ENCODE measurements at regions not wholly inside any gene's neighbourhood (a gene's known extent, or its start where the extent isn't known, plus 50 kb on each side); places are given as distances from the start of the nearest gene placed in this dataset.

GRCh38 chr3:118347396-118348168 is 687.1 kb downstream of the IGSF11 start:
- no peak for TF ChIP-seq CTCF (conservative IDR thresholded peaks at IDR 0.05; ENCODE audit: low read depth, low read length)
- Histone ChIP-seq H3K27ac (no peak overlapping the region), H3K27me3 (ENCODE audit: insufficient read depth, low read depth) (no peaks in the 10 kb centered on the region), H3K4me2 (no peak overlapping the region), H3K36me3 (ENCODE audit: insufficient read depth) (no peaks in the 10 kb centered on the region), H3K4me1 (ENCODE audit: low read depth, poor library complexity, severe bottlenecking) (no peaks in the 10 kb centered on the region), H3K4me3 (IDR thresholded peaks at IDR 0.05; ENCODE audit: insufficient read depth, low read depth, low read length) (no peak overlapping the region), H3K79me2 (ENCODE audit: insufficient read depth, low read depth) (no peaks in the 10 kb centered on the region), H2AFZ (ENCODE audit: low read depth) (no peak overlapping the region), H3K9ac (no peak overlapping the region), H4K20me1 (ENCODE audit: insufficient read depth) (no peaks in the 10 kb centered on the region)

- H3K27ac ChIP-seq = no peak overlapping the region
- no peak overlapping the region for H3K9ac ChIP-seq
- no peak overlapping the region for H2AFZ ChIP-seq (ENCODE audit: low read depth)
- no peak overlapping the region for H3K4me3 ChIP-seq (IDR thresholded peaks at IDR 0.05; ENCODE audit: insufficient read depth, low read depth, low read length)
- no peaks in the 10 kb centered on the region for H3K79me2 ChIP-seq (ENCODE audit: insufficient read depth, low read depth)
- no peaks in the 10 kb centered on the region for H3K27me3 ChIP-seq (ENCODE audit: insufficient read depth, low read depth)
- no peak for TF ChIP-seq CTCF (conservative IDR thresholded peaks at IDR 0.05; ENCODE audit: low read depth, low read length)
- no peaks in the 10 kb centered on the region for H3K4me1 ChIP-seq (ENCODE audit: low read depth, poor library complexity, severe bottlenecking)
- H4K20me1 ChIP-seq (ENCODE audit: insufficient read depth) = no peaks in the 10 kb centered on the region
- no peaks in the 10 kb centered on the region for H3K36me3 ChIP-seq (ENCODE audit: insufficient read depth)
- no peak overlapping the region for H3K4me2 ChIP-seq
These were observed 686.5 kb downstream of the IGSF11 start for GRCh38 chr3:118348169-118348557.

GRCh38 chr3:118354556-118354955 is 680.1 kb downstream of the IGSF11 start:
- Histone ChIP-seq H3K27me3 (ENCODE audit: insufficient read depth, low read depth) (no peaks in the 10 kb centered on the region), H4K20me1 (ENCODE audit: insufficient read depth) (no peaks in the 10 kb centered on the region), H3K27ac (no peak overlapping the region), H3K36me3 (ENCODE audit: insufficient read depth) (no peaks in the 10 kb centered on the region), H3K79me2 (ENCODE audit: insufficient read depth, low read depth) (no peaks in the 10 kb centered on the region), H3K4me1 (ENCODE audit: low read depth, poor library complexity, severe bottlenecking) (no peaks in the 10 kb centered on the region), H3K4me2 (no peak overlapping the region), H3K4me3 (IDR thresholded peaks at IDR 0.05; ENCODE audit: insufficient read depth, low read depth, low read length) (no peak overlapping the region), H2AFZ (ENCODE audit: low read depth) (no peak overlapping the region), H3K9ac (no peak overlapping the region)
- no peak for TF ChIP-seq CTCF (conservative IDR thresholded peaks at IDR 0.05; ENCODE audit: low read depth, low read length)

GRCh38 chr3:118369892-118370491 is 664.7 kb downstream of the IGSF11 start:
- Histone ChIP-seq H3K4me3 (IDR thresholded peaks at IDR 0.05; ENCODE audit: insufficient read depth, low read depth, low read length) (no peak overlapping the region), H3K9ac (no peak overlapping the region), H3K27ac (no peak overlapping the region), H3K4me1 (ENCODE audit: low read depth, poor library complexity, severe bottlenecking) (no peaks in the 10 kb centered on the region), H2AFZ (ENCODE audit: low read depth) (no peak overlapping the region), H4K20me1 (ENCODE audit: insufficient read depth) (no peaks in the 10 kb centered on the region), H3K27me3 (ENCODE audit: insufficient read depth, low read depth) (no peaks in the 10 kb centered on the region), H3K36me3 (ENCODE audit: insufficient read depth) (no peaks in the 10 kb centered on the region), H3K79me2 (ENCODE audit: insufficient read depth, low read depth) (no peaks in the 10 kb centered on the region), H3K4me2 (no peak overlapping the region)
- no peak for TF ChIP-seq CTCF (conservative IDR thresholded peaks at IDR 0.05; ENCODE audit: low read depth, low read length)

Measured in KMS-11 (cell line).